ENCODE measurements at regions not wholly inside any gene's neighbourhood (a gene's known extent, or its start where the extent isn't known, plus 50 kb on each side); places are given as distances from the start of the nearest gene placed in this dataset.

DNA sequence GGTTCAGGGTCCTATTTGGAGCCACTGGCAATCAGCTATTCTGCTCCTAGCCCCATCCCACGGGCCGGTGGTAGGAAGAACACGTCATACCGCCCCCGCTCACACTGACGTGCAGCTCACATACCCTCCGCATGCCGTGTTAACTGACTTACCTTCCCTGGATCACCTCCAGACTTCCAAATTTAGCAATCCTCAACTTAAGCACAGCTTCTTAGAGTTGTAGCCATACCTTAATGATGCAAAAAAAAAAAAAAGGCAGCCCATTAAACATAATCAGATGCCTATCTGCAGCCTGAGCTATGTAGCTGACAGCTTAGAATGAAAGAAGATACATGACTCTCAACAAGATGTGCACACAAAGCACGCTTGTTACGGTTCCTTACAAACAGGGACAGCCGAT, 93.0 kb downstream of the IRX2 start:
- TF ChIP-seq, protein P1, sequence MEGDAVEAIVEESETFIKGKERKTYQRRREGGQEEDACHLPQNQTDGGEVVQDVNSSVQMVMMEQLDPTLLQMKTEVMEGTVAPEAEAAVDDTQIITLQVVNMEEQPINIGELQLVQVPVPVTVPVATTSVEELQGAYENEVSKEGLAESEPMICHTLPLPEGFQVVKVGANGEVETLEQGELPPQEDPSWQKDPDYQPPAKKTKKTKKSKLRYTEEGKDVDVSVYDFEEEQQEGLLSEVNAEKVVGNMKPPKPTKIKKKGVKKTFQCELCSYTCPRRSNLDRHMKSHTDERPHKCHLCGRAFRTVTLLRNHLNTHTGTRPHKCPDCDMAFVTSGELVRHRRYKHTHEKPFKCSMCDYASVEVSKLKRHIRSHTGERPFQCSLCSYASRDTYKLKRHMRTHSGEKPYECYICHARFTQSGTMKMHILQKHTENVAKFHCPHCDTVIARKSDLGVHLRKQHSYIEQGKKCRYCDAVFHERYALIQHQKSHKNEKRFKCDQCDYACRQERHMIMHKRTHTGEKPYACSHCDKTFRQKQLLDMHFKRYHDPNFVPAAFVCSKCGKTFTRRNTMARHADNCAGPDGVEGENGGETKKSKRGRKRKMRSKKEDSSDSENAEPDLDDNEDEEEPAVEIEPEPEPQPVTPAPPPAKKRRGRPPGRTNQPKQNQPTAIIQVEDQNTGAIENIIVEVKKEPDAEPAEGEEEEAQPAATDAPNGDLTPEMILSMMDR (IDR thresholded peaks at IDR 0.05), result no peak
- no peak for TF ChIP-seq EZH2 (IDR thresholded peaks at IDR 0.05)

Data from neural progenitor cell (in vitro differentiated cells).